Testis (tissue), 2 donors: ENCODE measurements at regions not wholly inside any gene's neighbourhood (a gene's known extent, or its start where the extent isn't known, plus 50 kb on each side); places are given as distances from the start of the nearest gene placed in this dataset.

Experiments
- POLR2A ChIP-seq: fragments of 450-650 bp; IDR thresholded peaks from one replicate; pipeline ENCODE4 v1.6.1; 2017; ENCODE audit warnings: antibody characterized with exemption, mild to moderate bottlenecking, moderate library complexity
- TF ChIP-seq, protein P1 (sequence below), 3 experiments: fragments of 450-650 bp in 2 of 3; fragments of 200-600 bp in 1 of 3; sonication (generic) in 1 of 3; IDR thresholded peaks; one replicate each; pipeline ENCODE4 v1.5.1; 2016 to 2019; ENCODE audit warnings: antibody characterized with exemption in 3 of 3, mild to moderate bottlenecking in 2 of 3, moderate library complexity in 1 of 3

DNA sequence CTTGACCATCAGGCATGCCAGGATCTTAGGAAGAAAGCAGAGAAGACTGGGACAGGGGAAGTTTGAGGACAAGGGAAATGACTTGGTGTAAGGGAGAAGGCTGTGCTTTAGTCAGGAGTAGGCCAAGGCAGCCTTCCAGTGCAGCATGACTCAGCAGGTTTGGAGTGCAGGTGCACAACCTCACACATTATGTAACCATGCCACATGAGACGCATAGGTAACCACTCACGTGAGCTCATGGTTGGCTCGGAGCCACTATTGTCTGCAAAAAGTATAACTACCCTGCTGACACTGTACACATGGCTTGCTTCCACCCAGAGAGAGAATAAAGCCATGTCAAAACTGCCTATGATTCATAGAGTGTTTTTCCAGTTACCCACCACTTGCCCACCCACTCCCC is 715.9 kb downstream of the SMARCA1 start:
- TF ChIP-seq, protein P1, sequence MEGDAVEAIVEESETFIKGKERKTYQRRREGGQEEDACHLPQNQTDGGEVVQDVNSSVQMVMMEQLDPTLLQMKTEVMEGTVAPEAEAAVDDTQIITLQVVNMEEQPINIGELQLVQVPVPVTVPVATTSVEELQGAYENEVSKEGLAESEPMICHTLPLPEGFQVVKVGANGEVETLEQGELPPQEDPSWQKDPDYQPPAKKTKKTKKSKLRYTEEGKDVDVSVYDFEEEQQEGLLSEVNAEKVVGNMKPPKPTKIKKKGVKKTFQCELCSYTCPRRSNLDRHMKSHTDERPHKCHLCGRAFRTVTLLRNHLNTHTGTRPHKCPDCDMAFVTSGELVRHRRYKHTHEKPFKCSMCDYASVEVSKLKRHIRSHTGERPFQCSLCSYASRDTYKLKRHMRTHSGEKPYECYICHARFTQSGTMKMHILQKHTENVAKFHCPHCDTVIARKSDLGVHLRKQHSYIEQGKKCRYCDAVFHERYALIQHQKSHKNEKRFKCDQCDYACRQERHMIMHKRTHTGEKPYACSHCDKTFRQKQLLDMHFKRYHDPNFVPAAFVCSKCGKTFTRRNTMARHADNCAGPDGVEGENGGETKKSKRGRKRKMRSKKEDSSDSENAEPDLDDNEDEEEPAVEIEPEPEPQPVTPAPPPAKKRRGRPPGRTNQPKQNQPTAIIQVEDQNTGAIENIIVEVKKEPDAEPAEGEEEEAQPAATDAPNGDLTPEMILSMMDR (IDR thresholded peaks at IDR 0.05) = no peak
- no peak for TF ChIP-seq POLR2A
